Uterus (tissue), 2 donors: ENCODE measurements at regions not wholly inside any gene's neighbourhood (a gene's known extent, or its start where the extent isn't known, plus 50 kb on each side); places are given as distances from the start of the nearest gene placed in this dataset.
"Not testable (repeated sequence)": the region's sequence is repeated elsewhere in the genome, so short reads cannot be mapped to it uniquely, and the experiment has no call there.

Experiments used
- CTCF ChIP-seq, 4 experiments: fragments of 200-600 bp in 2 of 4; fragments of 450-650 bp in 2 of 4; sonication (generic) in 2 of 4; IDR thresholded peaks; one replicate each; pipeline ENCODE4 v1.5.1; 2016 to 2019; ENCODE audit warnings: antibody characterized with exemption in 4 of 4, mild to moderate bottlenecking in 2 of 4, moderate library complexity in 1 of 4
- POLR2A ChIP-seq, 2 donors: fragments of 450-650 bp; IDR thresholded peaks; one replicate each; pipeline ENCODE4 v1.6.1; 2016; ENCODE audit warnings: antibody characterized with exemption in 2 of 2, mild to moderate bottlenecking in 1 of 2, moderate library complexity in 1 of 2

- TF ChIP-seq CTCF, POLR2A (IDR thresholded peaks at IDR 0.05): not testable (repeated sequence)
Measured at GRCh38 chr2:187910922-187911321, 356.7 kb upstream of the TFPI start.
